Endothelial cell of umbilical vein (primary cell): ENCODE measurements at regions not wholly inside any gene's neighbourhood (a gene's known extent, or its start where the extent isn't known, plus 50 kb on each side); places are given as distances from the start of the nearest gene placed in this dataset.
A peak's percentile ranks its signal among the peaks of the same experiment; 100 is the strongest.

ENCODE experiments used
- BruUV-seq: library from RNA; stranded (reverse); fragments of 400-500 nt; replicated peaks from 2 replicates; lab custom pipeline; 2021; lab: Mats Ljungman, UMichigan
- CTCF ChIA-PET: fragments of 300-600, 350-600 bp; sonication (Branson Sonifier 250); formaldehyde crosslinking; loops from one replicate; lab custom pipeline; 2021; ENCODE audit warnings: antibody characterized with exemption, inconsistent platforms; lab: Charles Lee
- POLR2A ChIA-PET: fragments of 300-600, 350-600 bp; sonication (Branson Sonifier 250); formaldehyde crosslinking; loops from one replicate; lab custom pipeline; 2021; ENCODE audit warnings: antibody characterized with exemption, inconsistent platforms; lab: Charles Lee
- DNase-seq: peaks from one replicate; pipeline ENCODE4 v3.0.0-alpha.2; 2011; ENCODE audit warnings: low read depth, low spot score
- FAIRE-seq: peaks from 2 replicates; lab custom pipeline; 2011; peaks lifted over from hg19 to GRCh38; lab: Jason Lieb, UNC
- H2AFZ ChIP-seq: 2 replicates; pipeline ENCODE4 v1.6.0; 2012; ENCODE audit warnings: low read depth, low read length, control low read depth, inconsistent platforms
- H3K27ac ChIP-seq: 2 replicates; pipeline ENCODE4 v1.5.1; 2011; ENCODE audit warnings: low read depth, mild to moderate bottlenecking, control low read depth, low read length, moderate library complexity; ENCODE audit not compliant: insufficient read depth
- H3K27me3 ChIP-seq, 2 experiments: 2 replicates each; pipeline versions ENCODE4 v1.6.0 to v1.6.1; 2011; ENCODE audit warnings: low read length in 2 of 2, mixed read lengths in 1 of 2; ENCODE audit not compliant: control insufficient read depth in 2 of 2, insufficient read depth in 2 of 2
- H3K36me3 ChIP-seq, 2 experiments: 2 replicates in 1 of 2; 3 replicates in 1 of 2; pipeline ENCODE4 v1.5.1; 2011; ENCODE audit warnings: low read length in 2 of 2, mild to moderate bottlenecking in 1 of 2, moderate library complexity in 1 of 2; ENCODE audit not compliant: control insufficient read depth in 2 of 2, insufficient read depth in 2 of 2; ENCODE audit errors: extremely low read depth in 1 of 2
- H3K4me1 ChIP-seq: 3 replicates; pipeline ENCODE4 v1.5.1; 2011; ENCODE audit warnings: mild to moderate bottlenecking, low read length; ENCODE audit not compliant: control insufficient read depth, insufficient read depth; ENCODE audit errors: extremely low read depth
- H3K4me2 ChIP-seq: 2 replicates; pipeline ENCODE4 v1.6.1; 2011; ENCODE audit warnings: low read length, control low read depth, mixed read lengths; ENCODE audit not compliant: insufficient read depth
- H3K4me3 ChIP-seq, 3 experiments: fragments of 200-600 bp in 1 of 3; sonication (generic), shearing (Covaris generic) in 1 of 3; replicated peaks in 1 of 3; 2 replicates each; pipeline ENCODE4 v1.5.1; 2011 to 2016; ENCODE audit warnings: control low read depth in 3 of 3, low read length in 3 of 3, mild to moderate bottlenecking in 2 of 3, inconsistent platforms in 1 of 3, low read depth in 1 of 3, moderate library complexity in 1 of 3; ENCODE audit not compliant: insufficient read depth in 1 of 3
- H3K79me2 ChIP-seq: 2 replicates; pipeline ENCODE4 v1.6.0; 2012; ENCODE audit warnings: low read length, inconsistent platforms; ENCODE audit not compliant: control insufficient read depth, insufficient read depth
- H3K9ac ChIP-seq: replicated peaks from 2 replicates; pipeline ENCODE3; 2011; ENCODE audit warnings: low read length, control low read depth; ENCODE audit not compliant: insufficient read depth; ENCODE audit errors: extremely low read depth
- H3K9me1 ChIP-seq: replicated peaks from 3 replicates; pipeline ENCODE4 v1.6.0; 2011; ENCODE audit warnings: mild to moderate bottlenecking, low read length; ENCODE audit not compliant: control insufficient read depth, insufficient read depth; ENCODE audit errors: extremely low read depth
- H3K9me3 ChIP-seq: replicated peaks from 2 replicates; pipeline ENCODE4 v1.5.1; 2012; ENCODE audit warnings: low read length, inconsistent platforms; ENCODE audit not compliant: control insufficient read depth, insufficient read depth
- H4K20me1 ChIP-seq: replicated peaks from 2 replicates; pipeline ENCODE3; 2011; ENCODE audit warnings: mild to moderate bottlenecking, low read length; ENCODE audit not compliant: control insufficient read depth, insufficient read depth; ENCODE audit errors: extremely low read depth
- EZH2 ChIP-seq: IDR thresholded peaks from 2 replicates; pipeline ENCODE4 v1.6.1; 2012; ENCODE audit warnings: borderline replicate concordance, low read depth, mild to moderate bottlenecking, moderate library complexity, low read length, inconsistent platforms; ENCODE audit not compliant: severe bottlenecking
- FOS ChIP-seq: IDR thresholded peaks from 2 replicates; pipeline ENCODE4 v1.6.1; 2011; ENCODE audit warnings: mild to moderate bottlenecking, low read length, moderate library complexity, borderline replicate concordance; ENCODE audit not compliant: insufficient read depth
- GATA2 ChIP-seq: IDR thresholded peaks from 2 replicates; pipeline ENCODE4 v1.7.0; 2011; ENCODE audit warnings: low read depth, mild to moderate bottlenecking, moderate library complexity, mixed read lengths, low read length; ENCODE audit not compliant: insufficient read length, insufficient read depth
- MYC ChIP-seq: IDR thresholded peaks from one replicate; pipeline ENCODE4 v1.6.1; 2011; ENCODE audit warnings: mild to moderate bottlenecking, low read depth, low read length
- dilution Hi-C: fragments of 300-500 bp; cut with MboI; formaldehyde crosslinking; loops from one replicate; pipeline ENCODE4 v1.15.0; 2019; ENCODE audit warnings: low sequenced_read_pairs; ENCODE audit not compliant: extremely low pct_ligation_motif_present
- intact Hi-C: fragments of 100-400 bp; cut with micrococcal nuclease; formaldehyde crosslinking; loops from one replicate; pipeline ENCODE4 v1.10.0; 2022

DNA sequence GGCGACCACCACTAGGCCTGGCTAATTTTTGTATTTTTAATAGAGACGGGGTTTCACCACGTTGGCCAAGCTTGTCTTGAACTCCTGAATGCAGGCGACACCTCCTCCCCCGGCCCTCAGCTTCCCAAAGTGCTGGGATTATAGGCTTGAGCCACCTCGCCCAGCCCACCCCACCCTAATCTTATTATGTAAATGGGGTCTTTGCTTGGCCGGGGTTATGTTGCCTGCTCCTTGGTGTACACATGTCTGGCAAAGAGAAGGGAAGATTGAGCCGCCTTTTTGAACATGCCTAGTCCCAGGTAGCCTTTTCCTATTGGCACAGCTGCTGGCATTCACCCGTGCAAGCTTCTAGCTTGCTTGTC lies 106.8 kb downstream of the KCTD15 start:
- Histone ChIP-seq H3K79me2 (no peaks in the 10 kb centered on the region), H3K9me3 (no peaks in the 10 kb centered on the region), H3K4me1 (peaks cover 20% of the 10 kb centered on the region), H3K9ac (no peak overlapping the region), H3K9me1 (no peaks in the 10 kb centered on the region), H3K27me3 (no peaks in the 10 kb centered on the region), H3K4me3 (no peak overlapping the region), H3K4me2 (no peak overlapping the region), H3K36me3 (no peaks in the 10 kb centered on the region), H3K27ac (no peak overlapping the region), H2AFZ (no peak overlapping the region), H4K20me1 (no peaks in the 10 kb centered on the region)
- TF ChIP-seq FOS (no peak), MYC (no peak)
- dilution Hi-C loops (no loop called here), intact Hi-C loops (no loop called here)
- no peak for FAIRE-seq
- CTCF ChIA-PET, result interaction anchor here (1.9 to 2.5 kb wide), 2 partner anchors 10 to 19 kb away, joined by 5 to 7 read pairs; no protein-coding TSS in a partner anchor
- BruUV-seq, result no TSS peak
- no peak for DNase-seq
- POLR2A ChIA-PET, result no interaction called here

DNA sequence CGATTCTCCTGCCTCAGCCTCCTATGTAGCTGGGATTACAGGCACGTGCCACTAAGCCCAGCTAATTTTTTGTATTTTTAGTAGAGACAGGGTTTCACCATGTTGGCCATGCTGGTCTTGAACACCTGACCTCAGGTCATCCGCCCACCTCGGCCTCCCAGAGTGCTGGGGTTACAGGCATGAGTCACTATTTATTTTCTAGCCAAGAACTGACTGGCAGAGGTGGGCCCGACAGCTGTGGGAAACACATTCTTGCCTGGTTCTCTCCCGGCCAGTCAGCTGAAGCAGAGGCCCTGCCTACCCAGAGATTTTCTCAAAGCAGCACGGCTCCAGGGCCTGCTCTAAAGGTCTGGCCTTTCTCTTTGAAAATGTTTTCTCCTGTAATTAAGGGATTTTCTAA lies 108.0 kb downstream of the KCTD15 start:
- TF ChIP-seq GATA2 (no peak), FOS (peak; percentile 28), EZH2 (no peak)
- no peaks in the 10 kb centered on the region for H3K9me3 ChIP-seq
- dilution Hi-C loops, result no loop called here
- peak overlapping the region; percentile 83 for H3K27ac ChIP-seq
- BruUV-seq, result no TSS peak
- H3K4me3 ChIP-seq, result no peak overlapping the region
- H3K4me2 ChIP-seq, result peak overlapping the region; percentile 53
- CTCF ChIA-PET, result interaction anchor here (1.1 to 2.9 kb wide), 3 partner anchors 20 to 110 kb away, joined by 3 to 9 read pairs (median 7); no protein-coding TSS in a partner anchor
- no peaks in the 10 kb centered on the region for H3K79me2 ChIP-seq
- peak overlapping the region; percentile 42 for H3K9ac ChIP-seq
- H3K27me3 ChIP-seq, result no peaks in the 10 kb centered on the region
- H3K36me3 ChIP-seq, result no peaks in the 10 kb centered on the region
- DNase-seq (peak; percentile 61), FAIRE-seq (no peak)
- H2AFZ ChIP-seq, result no peak overlapping the region
- peaks cover 20% of the 10 kb centered on the region for H3K4me1 ChIP-seq
- H3K9me1 ChIP-seq, result no peaks in the 10 kb centered on the region
- no peaks in the 10 kb centered on the region for H4K20me1 ChIP-seq
- intact Hi-C loops, result loop anchor here (1.0 to 5.0 kb wide), 4 partner anchors 20 to 109 kb away; no protein-coding TSS in a partner anchor
- POLR2A ChIA-PET, result interaction anchor here (1.2 kb wide), 1 partner anchor 110 kb away, joined by 4 read pairs; no protein-coding TSS in a partner anchor
